Astrocyte (in vitro differentiated cells and primary cell): ENCODE measurements at regions not wholly inside any gene's neighbourhood (a gene's known extent, or its start where the extent isn't known, plus 50 kb on each side); places are given as distances from the start of the nearest gene placed in this dataset.

ENCODE experiments used
- DNase-seq: peaks from one replicate; pipeline ENCODE4 v3.0.0-alpha.2; 2010; ENCODE audit warnings: low read depth
- FAIRE-seq: peaks from 2 replicates; lab custom pipeline; 2011; peaks lifted over from hg19 to GRCh38; lab: Jason Lieb, UNC
- H2AFZ ChIP-seq: 2 replicates; pipeline ENCODE4 v1.6.0; 2012; ENCODE audit warnings: low read depth, low read length, inconsistent platforms
- H3K27ac ChIP-seq: 2 replicates; pipeline ENCODE4 v1.5.1; 2011; ENCODE audit warnings: low read depth, low read length, inconsistent platforms
- H3K27me3 ChIP-seq: 2 replicates; pipeline ENCODE4 v1.6.0; 2011; ENCODE audit warnings: low read length, inconsistent platforms; ENCODE audit not compliant: insufficient read depth
- H3K36me3 ChIP-seq: 2 replicates; pipeline ENCODE4 v1.5.1; 2011; ENCODE audit warnings: low read length, inconsistent platforms; ENCODE audit not compliant: insufficient read depth
- H3K4me1 ChIP-seq: 2 replicates; pipeline ENCODE4 v1.5.1; 2011; ENCODE audit warnings: low read length, inconsistent platforms; ENCODE audit not compliant: insufficient read depth
- H3K4me2 ChIP-seq: 2 replicates; pipeline ENCODE4 v1.6.0; 2012; ENCODE audit warnings: low read length, inconsistent platforms
- H3K4me3 ChIP-seq: 2 replicates; pipeline ENCODE4 v1.5.1; 2011; ENCODE audit warnings: low read depth, mild to moderate bottlenecking, low read length, inconsistent platforms; ENCODE audit not compliant: insufficient read depth
- H3K79me2 ChIP-seq: 2 replicates; pipeline ENCODE4 v1.6.0; 2012; ENCODE audit warnings: mild to moderate bottlenecking, low read length, inconsistent platforms; ENCODE audit not compliant: insufficient read depth
- H3K9ac ChIP-seq: 2 replicates; pipeline ENCODE4 v1.6.0; 2012; ENCODE audit warnings: mild to moderate bottlenecking, low read length, inconsistent platforms
- H3K9me3 ChIP-seq: 2 replicates; pipeline ENCODE4 v1.5.1; 2012; ENCODE audit warnings: low read depth, mild to moderate bottlenecking, low read length, inconsistent platforms; ENCODE audit not compliant: insufficient read depth
- H4K20me1 ChIP-seq: 2 replicates; pipeline ENCODE4 v1.6.0; 2012; ENCODE audit warnings: low read length, inconsistent platforms; ENCODE audit not compliant: insufficient read depth
- H3K27ac Mint-ChIP-seq: one replicate; pipeline ENCODE4 v1.8.0; 2021; ENCODE audit warnings: mild to moderate bottlenecking, mixed read lengths; ENCODE audit not compliant: unreplicated experiment
- H3K27me3 Mint-ChIP-seq: one replicate; pipeline ENCODE4 v1.8.0; 2021; ENCODE audit warnings: low read depth, mixed read lengths; ENCODE audit not compliant: unreplicated experiment
- H3K36me3 Mint-ChIP-seq: one replicate; pipeline ENCODE4 v1.8.0; 2021; ENCODE audit warnings: low read depth, mixed read lengths; ENCODE audit not compliant: unreplicated experiment
- H3K4me1 Mint-ChIP-seq: one replicate; pipeline ENCODE4 v1.8.0; 2021; ENCODE audit warnings: low read depth, mixed read lengths; ENCODE audit not compliant: unreplicated experiment
- H3K4me3 Mint-ChIP-seq: one replicate; pipeline ENCODE4 v1.8.0; 2021; ENCODE audit warnings: mild to moderate bottlenecking, moderate library complexity, mixed read lengths; ENCODE audit not compliant: unreplicated experiment
- H3K9me3 Mint-ChIP-seq: one replicate; pipeline ENCODE4 v1.8.0; 2021; ENCODE audit warnings: mild to moderate bottlenecking, mixed read lengths; ENCODE audit not compliant: unreplicated experiment
- EZH2 ChIP-seq: IDR thresholded peaks from 2 replicates; pipeline ENCODE4 v1.6.1; 2012; ENCODE audit warnings: mild to moderate bottlenecking, low read length, inconsistent platforms; ENCODE audit not compliant: insufficient read depth
- TF ChIP-seq, protein P1 (sequence below): IDR thresholded peaks from 2 replicates; pipeline ENCODE4 v1.5.1; 2011; ENCODE audit warnings: low read depth, mild to moderate bottlenecking, inconsistent platforms, low read length, moderate library complexity; ENCODE audit not compliant: insufficient read depth

DNA sequence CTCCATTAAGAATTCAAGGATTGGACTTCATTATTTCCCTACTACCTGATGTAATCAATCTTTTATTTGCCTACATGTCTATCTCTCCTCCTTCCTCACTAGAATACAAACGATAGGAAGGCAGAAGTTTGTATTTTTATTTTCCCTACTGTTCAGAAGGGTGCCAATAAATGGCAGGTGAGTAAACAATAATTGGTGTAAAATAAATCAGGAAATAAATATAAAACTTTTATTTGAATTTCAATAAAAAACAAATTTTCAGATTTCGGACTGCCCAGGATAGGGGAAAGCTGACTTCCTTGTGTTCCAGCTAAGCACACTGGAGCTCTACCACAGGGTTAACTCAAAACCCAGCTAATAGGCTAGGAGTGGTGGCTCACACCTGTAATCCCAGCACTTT, 636.3 kb upstream of the BCHE start:
- H3K27ac Mint-ChIP-seq, result no peak overlapping the region
- no peak overlapping the region for H2AFZ ChIP-seq
- FAIRE-seq (no peak), DNase-seq (no peak)
- no peaks in the 10 kb centered on the region for H3K9me3 ChIP-seq
- H3K36me3 Mint-ChIP-seq, result no peaks in the 10 kb centered on the region
- H3K4me3 Mint-ChIP-seq, result no peak overlapping the region
- no peaks in the 10 kb centered on the region for H4K20me1 ChIP-seq
- no peaks in the 10 kb centered on the region for H3K4me1 ChIP-seq
- no peaks in the 10 kb centered on the region for H3K4me1 Mint-ChIP-seq
- no peak overlapping the region for H3K9ac ChIP-seq
- H3K9me3 Mint-ChIP-seq, result no peaks in the 10 kb centered on the region
- no peaks in the 10 kb centered on the region for H3K36me3 ChIP-seq
- no peaks in the 10 kb centered on the region for H3K79me2 ChIP-seq
- H3K27ac ChIP-seq, result no peak overlapping the region
- TF ChIP-seq EZH2, result no peak
- TF ChIP-seq, protein P1, sequence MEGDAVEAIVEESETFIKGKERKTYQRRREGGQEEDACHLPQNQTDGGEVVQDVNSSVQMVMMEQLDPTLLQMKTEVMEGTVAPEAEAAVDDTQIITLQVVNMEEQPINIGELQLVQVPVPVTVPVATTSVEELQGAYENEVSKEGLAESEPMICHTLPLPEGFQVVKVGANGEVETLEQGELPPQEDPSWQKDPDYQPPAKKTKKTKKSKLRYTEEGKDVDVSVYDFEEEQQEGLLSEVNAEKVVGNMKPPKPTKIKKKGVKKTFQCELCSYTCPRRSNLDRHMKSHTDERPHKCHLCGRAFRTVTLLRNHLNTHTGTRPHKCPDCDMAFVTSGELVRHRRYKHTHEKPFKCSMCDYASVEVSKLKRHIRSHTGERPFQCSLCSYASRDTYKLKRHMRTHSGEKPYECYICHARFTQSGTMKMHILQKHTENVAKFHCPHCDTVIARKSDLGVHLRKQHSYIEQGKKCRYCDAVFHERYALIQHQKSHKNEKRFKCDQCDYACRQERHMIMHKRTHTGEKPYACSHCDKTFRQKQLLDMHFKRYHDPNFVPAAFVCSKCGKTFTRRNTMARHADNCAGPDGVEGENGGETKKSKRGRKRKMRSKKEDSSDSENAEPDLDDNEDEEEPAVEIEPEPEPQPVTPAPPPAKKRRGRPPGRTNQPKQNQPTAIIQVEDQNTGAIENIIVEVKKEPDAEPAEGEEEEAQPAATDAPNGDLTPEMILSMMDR, result no peak
- H3K27me3 ChIP-seq, result no peaks in the 10 kb centered on the region
- no peak overlapping the region for H3K4me2 ChIP-seq
- H3K27me3 Mint-ChIP-seq, result no peaks in the 10 kb centered on the region
- no peak overlapping the region for H3K4me3 ChIP-seq

DNA sequence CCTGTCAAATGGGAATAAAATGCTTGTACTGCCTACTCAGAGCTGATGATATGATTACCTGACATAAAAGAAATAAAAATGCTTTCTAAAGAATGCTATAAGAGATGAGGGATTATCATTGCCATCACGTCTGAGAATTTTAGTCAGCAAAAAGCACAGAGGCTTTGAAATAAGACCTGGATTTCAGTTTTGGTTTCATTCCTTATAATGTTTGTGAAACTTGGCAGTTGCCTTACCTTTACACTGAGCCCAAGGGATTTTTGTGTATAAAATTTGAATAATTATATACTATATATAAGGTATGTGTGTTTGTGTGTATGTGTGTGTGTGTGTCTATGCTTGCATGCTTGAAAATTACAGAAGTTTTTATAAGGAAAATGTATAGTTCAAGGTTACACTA, 634.8 kb upstream of the BCHE start:
- H3K27me3 ChIP-seq, result no peaks in the 10 kb centered on the region
- no peaks in the 10 kb centered on the region for H3K79me2 ChIP-seq
- H3K27ac Mint-ChIP-seq, result no peak overlapping the region
- no peak for FAIRE-seq
- H3K27me3 Mint-ChIP-seq, result no peaks in the 10 kb centered on the region
- H3K36me3 Mint-ChIP-seq, result no peaks in the 10 kb centered on the region
- no peak for DNase-seq
- H3K27ac ChIP-seq, result no peak overlapping the region
- H3K4me3 ChIP-seq, result no peak overlapping the region
- H3K4me1 ChIP-seq, result no peaks in the 10 kb centered on the region
- no peaks in the 10 kb centered on the region for H3K36me3 ChIP-seq
- H3K4me3 Mint-ChIP-seq, result no peak overlapping the region
- no peaks in the 10 kb centered on the region for H4K20me1 ChIP-seq
- H3K4me2 ChIP-seq, result no peak overlapping the region
- H3K9ac ChIP-seq, result no peak overlapping the region
- no peaks in the 10 kb centered on the region for H3K9me3 ChIP-seq
- TF ChIP-seq EZH2, result no peak
- TF ChIP-seq, protein P1, result no peak
- H2AFZ ChIP-seq, result no peak overlapping the region
- H3K9me3 Mint-ChIP-seq, result no peaks in the 10 kb centered on the region
- H3K4me1 Mint-ChIP-seq, result no peaks in the 10 kb centered on the region

DNA sequence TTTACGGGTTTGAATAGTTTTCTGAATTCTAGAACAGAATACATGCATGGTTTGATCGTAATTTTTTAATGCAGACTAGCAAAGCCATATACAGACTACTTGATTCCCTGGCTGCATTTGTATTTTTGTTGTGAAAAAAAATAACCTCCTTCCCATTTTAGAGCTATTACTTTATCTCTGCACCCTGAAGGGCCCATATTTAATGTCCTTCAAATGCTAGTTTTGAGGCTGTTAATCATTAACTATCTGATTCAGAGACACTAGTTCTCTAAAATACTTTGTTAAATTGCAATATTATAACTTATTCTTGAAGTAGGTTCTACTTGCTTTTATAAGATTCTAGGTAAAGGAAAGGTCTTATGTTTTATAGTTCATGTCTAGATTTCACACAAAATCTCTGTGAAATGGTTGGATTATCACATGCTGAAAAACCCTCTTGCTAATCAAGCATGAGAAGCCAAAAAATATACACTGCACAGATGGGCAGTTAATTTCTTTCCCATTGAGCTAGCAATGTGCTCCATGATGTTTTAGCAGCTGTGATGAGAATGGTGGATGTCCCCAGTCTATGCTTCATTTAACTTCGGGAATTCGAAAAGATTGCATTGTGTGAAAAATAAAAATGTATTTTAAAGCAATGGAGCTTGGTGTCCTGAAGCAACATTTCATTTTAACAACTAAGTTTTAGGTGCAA, 634.0 kb upstream of the BCHE start:
- no peak overlapping the region for H3K27ac Mint-ChIP-seq
- no peak overlapping the region for H3K4me3 Mint-ChIP-seq
- FAIRE-seq (no peak), DNase-seq (no peak)
- no peak overlapping the region for H3K9ac ChIP-seq
- H3K9me3 ChIP-seq, result no peaks in the 10 kb centered on the region
- TF ChIP-seq, protein P1, result no peak
- TF ChIP-seq EZH2, result no peak
- no peak overlapping the region for H3K4me3 ChIP-seq
- H3K79me2 ChIP-seq, result no peaks in the 10 kb centered on the region
- H3K9me3 Mint-ChIP-seq, result no peaks in the 10 kb centered on the region
- no peaks in the 10 kb centered on the region for H3K4me1 Mint-ChIP-seq
- H3K4me2 ChIP-seq, result no peak overlapping the region
- no peaks in the 10 kb centered on the region for H3K36me3 Mint-ChIP-seq
- no peak overlapping the region for H2AFZ ChIP-seq
- H3K27me3 ChIP-seq, result no peaks in the 10 kb centered on the region
- no peaks in the 10 kb centered on the region for H4K20me1 ChIP-seq
- H3K27ac ChIP-seq, result no peak overlapping the region
- no peaks in the 10 kb centered on the region for H3K36me3 ChIP-seq
- no peaks in the 10 kb centered on the region for H3K27me3 Mint-ChIP-seq
- H3K4me1 ChIP-seq, result no peaks in the 10 kb centered on the region
